HEK293T (cell line): ENCODE measurements at regions not wholly inside any gene's neighbourhood (a gene's known extent, or its start where the extent isn't known, plus 50 kb on each side); places are given as distances from the start of the nearest gene placed in this dataset.
"Not testable (repeated sequence)": the region's sequence is repeated elsewhere in the genome, so short reads cannot be mapped to it uniquely, and the experiment has no call there.

Experiments
- CTCF ChIA-PET: fragments of 350-600 bp; formaldehyde crosslinking; extraction: SDS; loops from one replicate; lab custom pipeline; 2021; ENCODE audit warnings: antibody characterized with exemption, inconsistent platforms; lab: Yijun Ruan, JAX
- POLR2A ChIA-PET: fragments of 350-600 bp; formaldehyde crosslinking; extraction: SDS; loops from one replicate; lab custom pipeline; 2020; ENCODE audit warnings: antibody characterized with exemption, inconsistent platforms; lab: Yijun Ruan, JAX
- DNase-seq: peaks from one replicate; pipeline ENCODE4 v3.0.0; 2012; ENCODE audit warnings: mixed read lengths; ENCODE audit errors: extremely low spot score
- ARNT ChIP-seq: fragments of 450-650 bp; IDR thresholded peaks from 2 replicates; pipeline ENCODE4 v1.6.1; 2017; ENCODE audit warnings: mild to moderate bottlenecking
- BHLHE40 ChIP-seq: fragments of 450-650 bp; IDR thresholded peaks from 2 replicates; pipeline ENCODE4 v1.6.1; 2016; ENCODE audit warnings: mild to moderate bottlenecking, moderate library complexity, borderline replicate concordance
- CTBP1 ChIP-seq: fragments of 450-650 bp; IDR thresholded peaks from 2 replicates; pipeline ENCODE4 v1.6.1; 2016; ENCODE audit warnings: borderline replicate concordance
- ELF4 ChIP-seq: fragments of 450-650 bp; IDR thresholded peaks from 2 replicates; pipeline ENCODE4 v1.6.1; 2017; ENCODE audit warnings: antibody characterized with exemption
- FOXA1 ChIP-seq: fragments of 450-650 bp; IDR thresholded peaks from 2 replicates; pipeline ENCODE4 v1.6.1; 2016; ENCODE audit warnings: mild to moderate bottlenecking
- FOXK2 ChIP-seq: fragments of 450-650 bp; IDR thresholded peaks from 2 replicates; pipeline ENCODE4 v1.6.1; 2016; ENCODE audit warnings: mild to moderate bottlenecking
- FOXM1 ChIP-seq: fragments of 450-650 bp; IDR thresholded peaks from 2 replicates; pipeline ENCODE4 v1.6.1; 2017; ENCODE audit warnings: mild to moderate bottlenecking, borderline replicate concordance
- HDGF ChIP-seq: fragments of 450-650 bp; IDR thresholded peaks from 2 replicates; pipeline ENCODE4 v1.6.1; 2017; ENCODE audit warnings: antibody characterized with exemption, borderline replicate concordance
- L3MBTL2 ChIP-seq: fragments of 450-650 bp; conservative IDR thresholded peaks from 2 replicates; pipeline ENCODE4 v1.6.1; 2016; ENCODE audit warnings: mild to moderate bottlenecking
- LEF1 ChIP-seq: fragments of 450-650 bp; IDR thresholded peaks from 2 replicates; pipeline ENCODE4 v1.6.1; 2017; ENCODE audit warnings: mild to moderate bottlenecking, borderline replicate concordance
- NFRKB ChIP-seq: fragments of 450-650 bp; IDR thresholded peaks from 2 replicates; pipeline ENCODE4 v1.6.1; 2016; ENCODE audit warnings: mild to moderate bottlenecking, moderate library complexity
- SP1 ChIP-seq: fragments of 450-650 bp; IDR thresholded peaks from 2 replicates; pipeline ENCODE4 v1.6.1; 2017
- SUZ12 ChIP-seq: fragments of 450-650 bp; IDR thresholded peaks from 2 replicates; pipeline ENCODE4 v1.6.1; 2016; ENCODE audit warnings: mild to moderate bottlenecking
- TARDBP ChIP-seq: fragments of 450-650 bp; IDR thresholded peaks from 2 replicates; pipeline ENCODE4 v1.6.1; 2016
- ZNF384 ChIP-seq: fragments of 450-650 bp; IDR thresholded peaks from 2 replicates; pipeline ENCODE4 v1.6.1; 2016
- TF ChIP-seq, protein P1 (sequence below): fragments of 450-650 bp; IDR thresholded peaks from 2 replicates; pipeline ENCODE4 v1.6.1; 2016

DNA sequence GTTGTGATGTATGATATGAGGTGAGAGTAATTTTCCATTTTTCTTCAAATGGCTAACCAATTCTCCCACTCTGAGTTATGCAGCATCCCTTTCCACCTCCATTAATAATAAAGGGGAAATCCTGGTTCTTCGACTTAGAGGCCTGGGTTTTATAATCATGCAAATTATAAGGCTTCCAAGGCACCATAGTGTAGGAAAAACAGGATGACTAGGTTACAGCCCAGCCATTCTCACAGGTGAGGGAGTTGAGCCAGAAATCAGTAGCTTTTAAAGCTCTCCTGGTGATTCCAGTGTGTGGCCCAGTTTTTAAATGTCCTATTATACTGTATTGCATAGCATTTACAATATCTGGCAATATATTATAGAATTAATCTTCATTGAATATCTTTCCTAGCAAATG is 203.1 kb downstream of the ARHGEF9 start:
- no peak for DNase-seq
- TF ChIP-seq SUZ12, result no peak
- TF ChIP-seq, protein P1, sequence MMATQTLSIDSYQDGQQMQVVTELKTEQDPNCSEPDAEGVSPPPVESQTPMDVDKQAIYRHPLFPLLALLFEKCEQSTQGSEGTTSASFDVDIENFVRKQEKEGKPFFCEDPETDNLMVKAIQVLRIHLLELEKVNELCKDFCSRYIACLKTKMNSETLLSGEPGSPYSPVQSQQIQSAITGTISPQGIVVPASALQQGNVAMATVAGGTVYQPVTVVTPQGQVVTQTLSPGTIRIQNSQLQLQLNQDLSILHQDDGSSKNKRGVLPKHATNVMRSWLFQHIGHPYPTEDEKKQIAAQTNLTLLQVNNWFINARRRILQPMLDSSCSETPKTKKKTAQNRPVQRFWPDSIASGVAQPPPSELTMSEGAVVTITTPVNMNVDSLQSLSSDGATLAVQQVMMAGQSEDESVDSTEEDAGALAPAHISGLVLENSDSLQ, result no peak
- ChIA-PET CTCF (no interaction called here), POLR2A (no interaction called here)

DNA sequence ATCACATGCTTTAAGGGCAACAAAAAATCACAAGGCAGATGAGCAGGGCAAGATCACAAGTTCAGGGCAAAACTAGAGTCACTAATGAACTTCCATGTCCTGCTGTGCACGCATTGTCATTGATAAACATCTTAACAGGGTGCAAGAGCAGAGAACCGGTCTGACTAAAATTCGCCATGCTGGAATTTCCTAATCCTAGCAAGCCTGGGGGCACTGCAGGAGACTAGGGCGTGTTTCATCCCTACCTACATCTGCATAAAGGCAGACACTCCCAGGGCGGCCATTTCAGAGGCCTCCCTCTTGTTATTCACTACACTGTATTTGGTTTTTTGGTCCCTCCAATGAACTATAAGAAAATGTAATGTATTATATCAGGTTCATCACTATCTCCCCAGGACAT is 203.6 kb downstream of the ARHGEF9 start:
- TF ChIP-seq ARNT (no peak), CTBP1 (no peak), SP1 (no peak), L3MBTL2 (no peak), ZNF384 (no peak), BHLHE40 (no peak), HDGF (no peak), NFRKB (no peak), FOXM1 (no peak), LEF1 (no peak)
- TF ChIP-seq, protein P1, result no peak
- ChIA-PET POLR2A (no interaction called here), CTCF (no interaction called here)
- DNase-seq, result no peak

DNA sequence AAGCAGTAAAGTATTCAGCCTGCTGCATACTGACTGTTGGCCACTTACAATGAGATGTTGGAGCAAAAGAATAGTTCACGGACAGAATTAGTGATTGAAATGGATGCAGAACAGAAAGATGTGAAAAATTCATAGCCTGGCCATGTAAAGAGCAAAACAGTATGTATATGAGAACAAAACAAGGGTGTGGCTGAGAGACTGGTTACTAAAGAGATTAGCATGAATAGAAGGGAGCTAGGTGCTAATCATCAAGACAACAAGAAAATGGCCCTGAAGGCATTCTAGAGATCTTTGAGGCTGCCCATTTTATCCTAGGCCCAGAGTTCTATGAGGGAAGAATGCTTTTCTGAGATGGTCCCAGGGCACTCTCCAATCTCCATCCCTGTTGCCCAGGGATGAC is 208.5 kb downstream of the ARHGEF9 start:
- DNase-seq, result no peak
- TF ChIP-seq ARNT, result no peak
- no peak for TF ChIP-seq FOXM1
- TF ChIP-seq HDGF, result no peak
- no peak for TF ChIP-seq BHLHE40
- TF ChIP-seq ZNF384, result no peak
- TF ChIP-seq FOXA1, result no peak
- no peak for TF ChIP-seq NFRKB
- TF ChIP-seq L3MBTL2, result no peak
- no peak for TF ChIP-seq TARDBP
- no peak for TF ChIP-seq LEF1
- TF ChIP-seq SP1, result no peak
- TF ChIP-seq CTBP1, result no peak
- TF ChIP-seq FOXK2, result no peak
- TF ChIP-seq SUZ12, result no peak
- TF ChIP-seq, protein P1, result no peak
- TF ChIP-seq ELF4, result no peak
- POLR2A ChIA-PET, result no interaction called here
- CTCF ChIA-PET, result no interaction called here

GRCh38 chrX:63575700-63576099 is 209.3 kb downstream of the ARHGEF9 start:
- POLR2A ChIA-PET, DNase-seq, CTCF ChIA-PET: not testable (repeated sequence)

DNA sequence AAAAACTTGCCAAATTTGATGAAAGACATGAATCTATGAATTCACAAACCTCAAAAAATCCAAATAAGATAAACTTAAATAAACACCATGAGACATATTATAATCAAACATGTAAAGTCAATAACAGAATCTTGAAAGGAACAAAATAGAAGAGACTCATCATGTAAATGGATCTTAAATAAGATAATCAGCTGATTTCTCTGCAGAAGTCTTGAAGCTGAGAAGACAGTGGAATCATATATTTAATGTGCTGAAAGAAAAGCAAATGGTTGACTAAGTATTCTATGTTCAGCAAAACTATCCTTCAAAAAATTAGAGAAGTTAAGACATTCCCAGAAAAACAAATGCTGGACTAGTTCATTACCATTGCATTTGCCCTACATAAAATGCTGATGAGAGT is 215.7 kb upstream of the SPIN4 start:
- CTCF ChIA-PET, result no interaction called here
- no peak for TF ChIP-seq FOXK2
- TF ChIP-seq HDGF, result no peak
- no peak for TF ChIP-seq SUZ12
- TF ChIP-seq, protein P1, result no peak
- no peak for TF ChIP-seq FOXM1
- TF ChIP-seq LEF1, result no peak
- TF ChIP-seq CTBP1, result no peak
- TF ChIP-seq SP1, result no peak
- TF ChIP-seq FOXA1, result no peak
- no peak for TF ChIP-seq ELF4
- no peak for TF ChIP-seq TARDBP
- TF ChIP-seq L3MBTL2, result no peak
- TF ChIP-seq ARNT, result no peak
- TF ChIP-seq ZNF384, result no peak
- DNase-seq, result no peak
- POLR2A ChIA-PET, result no interaction called here

DNA sequence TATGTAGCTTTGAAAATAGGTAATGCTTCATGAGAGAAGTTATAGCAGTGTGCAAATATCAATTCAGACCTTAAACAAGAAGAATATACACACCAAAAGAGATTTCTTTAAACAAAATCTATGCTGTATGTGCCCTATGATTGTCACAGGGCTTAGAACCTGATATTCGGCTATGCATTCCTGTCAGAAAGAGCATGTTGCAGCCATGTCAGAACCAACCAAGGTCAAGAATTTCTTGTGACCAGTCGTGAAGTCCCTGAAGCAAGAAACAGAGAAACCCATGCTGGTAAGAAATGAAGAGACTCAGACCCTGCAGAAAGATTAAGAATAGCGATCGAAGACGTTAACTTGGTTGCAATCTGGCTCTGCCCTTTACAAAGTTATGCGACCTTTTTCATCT is 210.3 kb upstream of the SPIN4 start:
- ChIA-PET POLR2A (no interaction called here), CTCF (no interaction called here)
- no peak for TF ChIP-seq NFRKB
- no peak for TF ChIP-seq FOXA1
- TF ChIP-seq CTBP1, result no peak
- DNase-seq, result no peak

GRCh38 chrX:63560601-63561218 is 209.6 kb upstream of the SPIN4 start:
- ChIA-PET POLR2A (interaction anchor here (1.0 kb wide), 1 partner anchor 210 kb away, joined by 3 read pairs; the partner anchor contains the start of gene SPIN4), CTCF (no interaction called here)
- peak; percentile 72 for DNase-seq
- TF ChIP-seq L3MBTL2 (peak; percentile 40; the same call in 1 of the 2 replicates), SP1 (no peak)
